ENCODE measurements at regions not wholly inside any gene's neighbourhood (a gene's known extent, or its start where the extent isn't known, plus 50 kb on each side); places are given as distances from the start of the nearest gene placed in this dataset.
"Not testable (repeated sequence)": the region's sequence is repeated elsewhere in the genome, so short reads cannot be mapped to it uniquely, and the experiment has no call there.

DNA sequence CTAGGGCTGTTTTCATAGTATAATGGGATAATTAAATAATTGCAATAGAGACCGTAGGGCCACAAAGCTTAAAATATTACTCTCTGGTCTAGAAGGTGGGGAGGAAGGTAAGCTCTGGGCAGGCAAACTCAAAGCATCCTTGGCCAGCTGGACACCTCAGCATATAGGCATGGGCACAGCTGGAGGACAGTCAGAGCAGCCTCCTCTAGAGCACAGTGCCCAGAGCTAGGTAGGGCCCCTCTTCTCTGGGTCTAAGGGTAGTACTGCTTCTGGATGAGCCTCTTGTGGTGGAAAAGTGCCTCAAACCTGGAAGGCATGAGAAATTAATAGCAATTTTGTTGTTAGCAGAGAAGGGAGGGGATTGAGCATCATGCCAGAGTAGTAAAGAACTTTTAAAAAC lies 116.9 kb upstream of the FOXN2 start:
- DNase-seq: no peak

DNA sequence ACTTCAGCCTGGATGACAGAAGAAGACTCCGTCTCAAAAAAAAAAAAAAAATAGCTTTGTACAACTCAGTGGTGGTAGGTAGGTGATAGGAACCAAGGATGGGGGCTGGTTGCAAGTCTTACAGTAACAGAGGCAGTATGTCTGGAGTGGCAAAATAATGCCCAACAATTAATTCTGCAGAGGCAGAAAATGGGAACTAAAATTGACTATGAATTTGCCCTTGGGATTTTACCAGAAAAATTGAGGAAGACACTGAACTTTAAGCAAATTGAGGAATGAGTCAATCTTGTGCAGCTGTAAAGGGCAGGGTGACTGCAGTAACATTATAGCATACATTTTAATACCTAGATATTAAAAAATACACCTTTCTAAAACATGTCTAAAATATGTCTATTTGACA lies 116.1 kb upstream of the FOXN2 start:
- DNase-seq: no peak

DNA sequence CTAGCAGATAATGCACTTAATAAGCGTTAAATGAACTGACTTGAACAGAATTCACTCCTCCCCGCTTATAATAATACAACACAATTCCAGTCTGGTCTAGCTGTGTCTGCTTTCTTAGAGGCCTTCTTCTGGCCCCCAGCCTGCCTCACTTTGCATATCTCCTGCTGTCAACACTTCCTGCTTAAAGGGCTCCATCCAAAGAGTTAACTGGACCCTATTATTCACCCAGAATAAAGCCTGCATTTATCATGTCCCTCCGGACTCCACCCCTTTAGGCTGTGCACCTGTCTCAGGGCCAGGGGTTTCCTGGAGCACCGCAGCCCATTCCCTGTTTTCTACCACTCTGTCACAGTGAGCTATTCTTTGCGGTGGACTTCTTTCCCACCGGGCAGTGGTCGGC lies 115.4 kb upstream of the FOXN2 start:
- no peak for DNase-seq

DNA sequence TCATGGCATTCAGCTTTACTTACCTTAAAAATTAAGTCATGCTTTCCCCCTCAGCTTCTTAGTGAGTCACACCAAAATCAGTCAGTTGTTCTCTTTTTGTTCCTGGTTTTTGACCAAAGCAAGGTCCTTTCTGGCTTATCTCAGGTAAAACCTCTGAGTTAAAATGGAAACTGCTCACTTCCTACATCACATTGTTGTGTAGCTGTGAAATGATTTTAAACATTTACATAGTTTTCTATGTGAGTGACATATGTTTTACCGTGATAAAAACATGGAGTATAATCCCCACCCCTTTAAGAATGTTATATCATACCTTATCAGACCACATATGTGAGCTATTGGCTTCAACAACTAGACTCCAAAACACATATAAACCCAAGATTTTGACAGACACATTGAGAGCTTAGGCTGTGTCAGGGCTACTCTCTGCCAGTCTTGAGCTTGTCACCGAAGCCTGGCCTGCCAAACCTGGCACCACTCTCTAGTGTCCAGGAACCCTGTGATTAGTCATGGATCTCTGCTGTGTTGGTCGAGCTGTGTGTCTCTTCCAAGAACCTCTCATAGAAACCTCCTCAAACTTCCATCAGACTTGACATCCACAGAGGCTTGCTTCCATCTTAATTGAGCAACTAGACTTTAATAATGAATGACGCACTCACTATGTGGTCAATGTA lies 113.7 kb upstream of the FOXN2 start:
- no peak for DNase-seq

DNA sequence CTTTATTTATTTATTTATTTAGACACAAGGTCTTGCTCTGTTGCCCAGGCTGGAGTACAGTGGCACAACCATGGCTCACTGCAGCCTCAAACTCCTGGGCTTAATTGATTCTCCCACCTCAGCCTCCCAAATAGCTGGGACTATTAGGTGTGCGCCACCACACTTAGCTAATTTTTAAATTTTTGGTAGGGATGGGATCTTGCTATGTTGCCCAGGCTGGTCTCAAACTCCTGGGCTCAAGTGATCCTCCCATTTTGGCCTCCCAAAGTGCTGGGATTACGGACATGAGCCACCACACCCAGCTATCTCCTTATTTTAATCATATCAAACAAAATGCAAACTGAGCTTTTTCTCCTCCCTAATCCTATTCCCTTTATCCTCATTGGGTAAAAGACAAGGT lies 113.0 kb upstream of the FOXN2 start:
- DNase-seq: not testable (repeated sequence)

DNA sequence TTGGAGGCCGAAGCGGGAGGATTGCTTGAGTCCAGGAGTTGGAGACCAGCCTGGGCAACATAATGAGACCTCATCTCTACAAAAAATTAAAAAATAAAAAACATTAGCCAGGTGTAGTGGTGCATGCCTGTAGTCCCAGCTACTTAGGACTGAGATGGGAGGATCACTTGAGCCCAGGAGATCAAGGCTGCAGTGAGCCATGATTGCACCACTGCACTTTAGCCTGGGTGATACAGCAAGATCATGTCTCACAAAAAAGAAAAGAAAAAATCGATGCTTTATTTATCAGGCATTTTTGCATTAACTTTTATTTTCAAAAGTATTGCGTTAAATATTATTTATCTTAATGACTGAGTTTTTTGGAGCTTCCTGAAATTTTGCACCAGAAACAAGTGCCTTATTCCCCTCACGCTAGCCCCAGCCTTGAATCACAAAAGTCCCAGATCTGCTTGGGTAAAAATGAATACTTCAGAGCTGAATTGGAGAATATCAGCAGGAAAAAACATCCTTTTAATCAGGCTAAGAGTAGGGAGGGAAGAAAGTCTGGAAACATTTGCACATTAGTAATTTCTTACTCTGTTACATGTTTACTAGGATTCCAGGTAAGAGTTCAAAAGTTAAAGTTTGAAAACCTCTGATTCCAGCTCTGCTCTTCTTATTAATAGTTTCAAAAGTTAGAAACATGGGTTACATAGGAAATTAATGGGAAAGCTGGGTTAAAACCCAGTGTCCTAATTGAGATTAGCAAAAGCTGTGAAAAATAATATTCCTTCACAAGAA lies 111.4 kb upstream of the FOXN2 start:
- no peak for DNase-seq

DNA sequence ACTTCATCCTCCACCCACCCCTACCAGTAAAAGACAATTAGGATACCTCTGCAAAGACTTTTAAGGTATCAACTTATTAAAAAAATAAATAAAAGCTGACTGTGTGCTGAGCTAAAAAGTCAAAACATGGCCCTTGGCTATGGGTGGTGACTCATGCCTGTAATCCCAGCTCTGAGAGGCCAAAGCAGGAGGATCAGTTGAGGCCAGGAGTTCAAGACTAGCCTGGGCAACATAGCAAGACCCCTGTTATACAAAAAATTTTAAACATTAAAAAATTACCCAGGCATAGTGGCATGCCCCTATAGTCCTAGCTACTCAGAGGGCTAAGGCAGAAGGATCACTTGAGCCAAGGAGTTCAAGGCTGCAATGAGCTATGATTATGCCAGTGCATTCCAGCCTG lies 110.8 kb upstream of the FOXN2 start:
- no peak for DNase-seq

DNA sequence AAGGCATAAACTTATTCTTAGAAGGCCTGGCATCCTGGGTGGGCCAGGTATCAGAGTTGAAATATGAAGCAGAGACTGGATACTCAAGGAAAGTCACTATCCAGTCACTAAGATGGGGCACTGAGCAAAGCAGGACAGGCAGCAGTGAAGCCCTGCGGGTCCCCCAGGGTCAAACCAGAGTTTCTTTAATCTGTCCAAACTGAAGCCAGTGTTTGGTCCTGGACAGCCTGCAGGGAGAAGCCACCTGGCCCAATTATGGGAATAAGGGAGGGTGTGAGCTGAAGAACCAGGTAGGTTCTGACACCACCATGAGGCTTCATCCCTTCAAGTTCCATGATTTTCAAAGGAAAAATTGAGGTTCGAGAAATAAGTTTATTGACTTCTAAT lies 109.7 kb upstream of the FOXN2 start:
- DNase-seq: no peak

DNA sequence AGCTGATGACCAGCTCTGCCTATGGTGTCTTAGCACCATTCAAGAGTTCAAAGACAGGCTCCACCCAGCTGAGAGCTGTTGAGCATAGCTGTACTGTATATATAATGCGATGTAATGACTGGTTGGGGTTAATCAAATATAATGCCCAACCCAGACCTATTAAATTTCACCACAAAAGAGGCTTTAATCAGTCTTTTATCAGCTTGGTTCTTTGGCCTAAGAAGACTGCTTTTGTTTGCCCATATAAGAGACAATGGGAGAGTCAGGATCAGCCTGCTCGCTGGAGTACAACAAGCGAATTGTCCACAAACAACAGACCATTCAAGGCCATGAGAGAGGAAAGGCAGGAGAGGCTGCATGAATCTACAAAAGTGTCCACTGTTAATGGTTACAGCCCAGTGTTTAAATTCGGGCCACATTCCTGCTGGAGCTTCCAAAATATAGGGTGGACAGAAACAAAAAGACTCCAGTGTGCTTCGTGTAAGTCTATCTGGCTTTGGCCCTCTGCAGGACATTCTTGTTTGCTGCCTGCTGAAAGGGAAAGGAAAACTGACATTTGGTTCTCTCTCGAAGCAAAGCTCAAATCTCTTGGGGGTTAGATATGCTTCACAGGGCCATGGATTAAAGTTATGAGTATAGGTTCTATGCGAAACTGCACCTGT lies 109.2 kb upstream of the FOXN2 start:
- DNase-seq: no peak

DNA sequence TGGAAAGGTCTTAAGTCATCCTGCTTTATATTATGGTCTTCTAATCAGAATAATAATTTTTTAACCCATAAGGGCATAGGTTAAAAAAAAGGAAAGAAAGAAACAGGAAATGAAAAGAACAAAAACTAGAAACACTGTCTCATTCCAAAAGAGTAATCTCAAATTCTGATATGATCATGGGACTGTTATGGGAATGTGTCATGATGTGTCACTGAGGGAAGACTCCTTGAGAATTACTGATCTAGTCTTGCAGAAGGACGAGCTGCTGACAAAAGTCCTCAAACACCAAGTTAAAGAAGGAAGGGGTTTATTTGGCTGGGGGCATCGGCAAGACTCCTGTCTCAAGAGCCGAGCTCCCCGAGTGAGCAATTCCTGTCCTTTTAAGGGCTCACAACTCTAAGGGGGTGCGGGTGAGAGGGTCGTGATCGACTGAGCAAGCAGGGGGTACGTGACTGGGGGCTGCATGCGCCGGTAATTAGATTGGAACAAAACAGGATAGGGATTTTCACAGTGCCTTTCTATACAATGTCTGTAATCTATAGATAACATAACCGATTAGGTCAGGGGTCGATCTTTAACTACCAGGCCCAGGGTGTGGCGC lies 108.3 kb upstream of the FOXN2 start:
- not testable (repeated sequence) for DNase-seq

DNA sequence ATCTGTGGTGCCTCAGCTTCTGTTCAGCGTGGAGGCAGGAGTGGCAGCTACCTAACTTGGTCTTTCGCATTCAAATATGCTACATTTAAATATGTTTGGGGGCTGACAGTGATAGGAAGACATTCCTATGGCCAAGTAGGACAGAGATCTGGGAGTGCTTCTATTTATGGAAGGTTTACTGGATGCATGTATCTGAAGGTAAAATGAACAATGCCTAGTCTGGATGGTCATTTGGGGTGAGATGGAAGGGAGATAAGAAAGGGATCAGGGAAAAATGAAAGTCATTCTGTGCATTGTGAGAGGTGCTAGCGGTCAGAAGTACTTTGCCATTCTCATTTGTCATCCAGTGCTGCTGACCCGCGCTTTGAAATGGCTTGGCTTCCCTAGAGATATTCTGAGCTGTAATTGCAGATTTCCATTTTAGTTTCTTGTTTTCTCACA lies 107.3 kb upstream of the FOXN2 start:
- no peak for DNase-seq

DNA sequence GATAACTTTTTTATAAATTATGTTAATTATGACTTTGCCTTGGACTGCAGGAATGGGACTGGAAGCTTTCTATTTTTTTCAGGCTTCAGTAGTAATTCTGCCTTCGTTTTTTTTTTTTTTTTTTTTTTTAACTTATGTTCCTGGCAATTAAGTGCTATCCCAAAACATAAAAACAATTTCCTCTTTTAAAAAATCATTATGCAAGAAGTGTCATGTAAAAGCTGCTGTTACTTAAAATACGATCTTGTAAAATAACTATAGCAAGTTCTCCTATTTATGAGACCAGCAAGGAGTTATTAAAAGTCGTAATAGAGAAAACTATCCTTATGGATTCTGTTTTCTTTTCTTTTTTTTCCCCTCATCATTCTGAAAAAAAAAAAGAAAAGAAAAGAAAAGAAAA lies 106.6 kb upstream of the FOXN2 start:
- no peak for DNase-seq

DNA sequence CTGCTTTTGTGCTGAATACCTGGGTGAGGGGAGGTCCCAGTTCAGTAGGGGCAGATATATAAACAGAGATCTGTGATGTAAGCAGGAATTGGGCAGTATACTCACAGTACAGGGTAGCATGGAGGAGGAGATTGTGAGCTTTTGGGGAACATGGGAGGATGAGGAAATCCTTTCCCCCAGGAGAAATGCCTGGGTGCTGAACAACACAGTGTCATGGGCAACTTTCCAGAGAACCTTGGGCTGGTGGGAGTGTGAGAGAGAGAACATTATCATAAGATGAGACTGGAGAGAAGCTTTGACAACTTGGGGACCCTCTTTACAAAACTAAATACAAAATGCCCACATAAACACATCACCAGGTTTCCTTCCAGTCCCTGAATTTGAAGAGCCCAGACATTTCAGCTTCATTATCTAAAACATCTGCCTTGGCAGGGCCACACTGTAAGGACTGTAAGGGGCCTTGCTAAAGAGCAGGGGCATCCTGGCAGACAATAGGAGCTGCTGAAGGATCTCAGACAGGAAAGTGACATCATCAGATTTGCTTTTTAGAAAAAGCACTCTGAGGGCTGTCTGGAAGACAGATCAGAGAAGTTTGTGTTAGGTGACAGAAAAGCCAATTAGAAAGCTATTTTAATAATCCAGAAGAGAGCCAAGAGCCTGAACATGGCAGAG lies 105.1 kb upstream of the FOXN2 start:
- no peak for DNase-seq

DNA sequence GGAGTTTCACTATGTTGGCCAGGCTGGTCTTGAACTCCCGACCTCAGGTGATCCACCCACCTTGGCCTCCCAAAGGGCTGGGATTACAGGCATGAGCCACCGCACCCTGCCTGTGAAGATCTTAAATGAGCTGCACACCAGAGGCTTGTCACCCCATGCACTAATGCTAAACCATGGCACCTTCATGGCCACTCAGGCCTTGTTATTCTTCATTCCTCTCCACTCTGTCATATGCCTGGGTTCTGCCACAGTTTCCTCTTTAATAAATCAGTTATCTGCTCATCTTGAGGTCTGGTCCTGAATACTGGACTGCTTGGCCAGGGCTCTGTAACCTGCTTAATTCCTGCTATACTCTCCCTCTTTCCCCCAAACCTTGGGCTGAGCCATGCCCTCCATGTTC lies 104.3 kb upstream of the FOXN2 start:
- DNase-seq: no peak

DNA sequence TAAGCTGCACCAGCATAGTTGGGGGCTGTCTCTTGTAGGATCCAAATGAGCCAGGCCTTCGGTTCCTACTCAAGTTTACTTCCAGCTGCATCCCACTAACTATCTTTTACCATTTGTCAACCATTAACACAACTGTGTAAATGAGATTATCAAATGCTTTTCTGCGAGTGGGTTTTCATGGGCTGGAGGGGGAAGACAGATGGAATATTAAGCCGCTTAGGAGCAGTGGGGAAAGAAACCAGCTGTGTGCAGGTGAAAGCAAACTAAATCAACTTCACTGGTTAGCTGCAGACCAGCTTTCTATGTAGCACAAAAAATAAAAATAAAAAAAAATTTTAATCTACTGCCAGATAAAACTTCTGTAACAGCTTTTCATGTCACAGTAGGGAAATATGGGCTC lies 100.8 kb upstream of the FOXN2 start:
- no peak for DNase-seq

DNA sequence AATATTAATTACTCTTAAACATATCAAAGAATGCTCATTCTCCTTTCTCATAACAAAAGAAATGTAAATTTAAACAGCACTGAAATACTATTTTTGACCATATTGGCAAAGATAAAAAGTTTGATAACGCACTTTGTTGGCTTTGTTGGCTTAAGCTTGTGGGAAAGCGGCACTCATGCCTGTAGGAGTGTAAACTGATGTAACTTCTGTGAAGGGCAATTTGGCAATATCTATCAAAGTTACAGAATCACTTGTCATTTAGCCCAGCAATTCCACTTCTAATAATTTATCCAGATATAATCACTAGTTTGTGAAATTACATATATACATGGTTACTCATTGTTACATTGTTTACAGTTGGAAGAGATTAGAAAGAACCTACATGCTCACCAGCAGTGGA lies 96.3 kb upstream of the FOXN2 start:
- DNase-seq: no peak

DNA sequence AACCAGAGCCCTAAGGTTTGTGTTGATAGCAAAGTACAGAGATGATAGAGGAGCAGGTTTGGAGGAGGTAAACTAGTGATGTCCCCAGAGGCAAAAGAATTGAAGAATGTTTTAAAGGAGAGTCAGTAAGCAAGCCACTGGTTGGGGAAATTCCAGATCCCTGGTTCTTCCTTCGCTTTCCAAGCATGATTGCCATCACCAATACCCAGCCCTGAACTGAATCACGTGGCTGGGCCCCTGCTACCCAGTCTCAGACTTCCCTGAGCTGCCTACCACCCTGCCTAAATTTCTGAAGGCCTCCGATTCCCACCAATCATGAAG lies 95.3 kb upstream of the FOXN2 start:
- DNase-seq: no peak

DNA sequence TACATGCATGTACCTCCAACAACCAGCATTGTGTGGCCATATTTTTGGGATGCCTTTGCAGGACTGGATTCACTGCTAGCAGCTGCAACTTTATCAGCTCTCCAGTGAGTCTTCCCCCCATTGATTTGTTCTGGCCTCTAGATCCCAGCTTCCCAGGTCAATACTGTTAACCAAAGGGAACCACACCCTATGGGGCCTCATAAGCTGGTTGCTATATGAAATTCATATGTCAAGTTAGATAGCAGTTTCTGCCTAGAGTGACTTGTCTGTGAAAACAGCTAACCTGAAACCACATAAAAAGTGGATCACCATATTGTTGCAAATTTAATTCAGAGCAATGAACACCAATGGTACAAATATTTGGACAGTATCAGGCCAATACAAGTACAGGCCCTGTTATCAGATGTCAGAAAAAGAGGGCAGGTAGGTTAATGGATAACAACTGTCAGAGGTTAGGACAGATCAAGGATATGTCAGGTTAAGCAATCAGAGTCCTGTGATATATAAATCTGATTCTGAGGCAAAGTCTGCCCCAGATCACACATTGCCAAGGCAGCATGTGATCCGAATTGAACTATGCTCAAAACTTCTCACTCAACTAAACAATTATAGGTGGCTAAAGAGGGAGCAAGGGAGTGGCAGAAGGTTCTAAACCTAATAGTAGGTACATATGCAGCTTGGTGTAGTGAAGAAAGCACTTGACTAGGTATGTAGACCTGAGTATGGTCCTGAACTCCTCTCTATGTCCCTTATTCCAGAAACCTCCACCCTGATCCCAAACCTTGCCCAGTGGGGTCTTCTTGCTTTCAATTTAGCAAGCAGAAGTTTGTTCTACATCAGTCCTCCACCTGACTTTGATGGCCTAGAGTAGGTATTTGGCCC lies 94.7 kb upstream of the FOXN2 start:
- DNase-seq: no peak

DNA sequence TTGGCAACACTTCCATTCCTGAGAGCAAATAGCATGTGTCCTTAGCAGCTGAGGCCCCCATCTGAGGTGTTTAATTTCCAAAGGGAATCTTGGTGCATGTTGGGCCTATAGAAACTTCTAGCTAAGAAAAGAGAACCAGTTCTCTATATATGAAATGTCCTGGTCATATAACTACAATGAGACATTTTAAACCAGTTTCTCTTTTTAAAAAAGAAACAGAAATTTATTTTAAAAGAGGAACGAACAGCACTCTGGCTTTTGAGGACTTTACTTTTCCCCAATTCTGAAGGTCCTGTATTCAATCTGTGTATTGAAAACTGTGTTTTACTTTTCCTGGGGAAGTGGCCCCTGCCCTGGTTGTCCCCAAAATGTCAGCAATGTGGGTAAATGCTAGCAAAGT lies 94.0 kb upstream of the FOXN2 start:
- no peak for DNase-seq

DNA sequence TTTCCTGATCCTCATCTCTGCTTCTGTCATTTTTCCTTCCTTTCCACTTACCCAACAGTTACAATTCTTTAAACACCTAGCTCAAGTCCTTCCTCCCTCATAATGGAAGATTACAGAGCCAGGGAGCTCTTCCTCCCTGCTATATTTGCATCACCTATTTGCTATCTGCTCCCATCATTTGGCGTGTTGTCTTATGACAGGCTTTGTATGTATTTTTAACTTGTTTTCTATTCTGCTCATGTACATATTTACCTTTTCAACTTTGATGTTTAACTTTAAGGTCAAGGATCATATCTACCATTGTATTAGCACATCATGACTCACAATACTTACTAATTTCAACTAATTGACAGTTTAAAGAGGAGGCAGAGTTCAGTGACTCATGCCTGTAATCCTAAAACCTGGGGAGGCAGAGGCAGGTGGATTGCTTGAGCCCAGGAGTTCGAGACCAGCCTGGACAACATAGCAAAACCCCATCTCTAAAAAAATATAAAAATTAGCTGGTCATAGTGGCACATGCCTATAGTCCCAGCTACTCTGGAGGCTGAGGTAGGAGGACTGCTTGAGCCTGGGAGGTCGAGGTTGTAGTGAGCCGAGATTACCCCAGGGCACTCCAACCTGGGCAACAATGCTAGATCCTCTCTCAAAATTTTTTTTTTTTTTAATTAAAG lies 92.5 kb upstream of the FOXN2 start:
- no peak for DNase-seq

DNA sequence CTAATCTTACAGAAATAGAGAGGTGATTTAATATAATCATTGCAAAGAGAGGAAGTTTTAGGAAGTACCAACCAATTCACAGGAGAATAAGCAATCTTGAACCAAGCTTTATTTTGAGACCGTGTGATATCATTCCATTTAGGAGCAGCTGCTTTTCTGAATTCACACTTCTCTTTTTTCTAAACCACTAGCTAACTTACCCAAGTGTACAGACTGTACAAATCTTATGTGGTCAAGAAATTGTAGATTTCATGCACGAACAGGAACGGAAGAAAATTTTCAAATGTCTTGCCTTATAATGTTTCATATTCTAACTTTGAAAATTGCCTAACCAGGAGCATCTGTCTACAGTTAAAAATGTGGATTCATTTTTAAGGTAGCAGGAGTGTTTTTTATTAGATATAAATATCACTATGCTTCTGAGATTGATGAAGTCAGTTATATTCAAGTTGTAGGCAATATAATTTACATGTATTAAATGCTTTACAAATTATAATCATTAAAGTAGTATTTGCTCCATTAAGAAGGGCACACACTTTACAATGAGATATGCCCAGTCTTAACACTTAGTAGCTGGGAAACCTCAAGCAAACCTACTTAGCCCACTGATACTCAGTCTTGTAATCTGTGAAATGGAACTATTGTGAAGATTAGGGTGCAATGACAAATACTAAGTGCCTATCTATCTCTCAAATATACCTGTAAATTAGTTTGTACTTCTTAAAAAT lies 86.7 kb upstream of the FOXN2 start:
- no peak for DNase-seq
